H1 (cell line): ENCODE measurements at regions not wholly inside any gene's neighbourhood (a gene's known extent, or its start where the extent isn't known, plus 50 kb on each side); places are given as distances from the start of the nearest gene placed in this dataset.

Experiments used
- ASH2L ChIP-seq: fragments of 200-600, 300-600 bp; sonication (generic); IDR thresholded peaks from one replicate; pipeline ENCODE4 v1.7.1; 2017; ENCODE audit warnings: low read length
- BACH1 ChIP-seq: IDR thresholded peaks from 2 replicates; pipeline ENCODE4 v1.6.1; 2012; ENCODE audit warnings: low read length, improper control_type of control experiment
- CBX5 ChIP-seq: fragments of 300-800, 300-1000 bp; sonication (generic); IDR thresholded peaks from 2 replicates; pipeline ENCODE4 v1.7.1; 2016; ENCODE audit warnings: antibody characterized with exemption, low read length, low read depth
- CTCF ChIP-seq, 3 experiments: IDR thresholded peaks; 1 replicate in 2 of 3; 2 replicates in 1 of 3; pipeline versions ENCODE4 v1.5.1 to v1.6.1; 2011; ENCODE audit warnings: low read length in 3 of 3, mild to moderate bottlenecking in 3 of 3, inconsistent platforms in 2 of 3, low read depth in 1 of 3, moderate library complexity in 1 of 3; ENCODE audit not compliant: insufficient read depth in 1 of 3; ENCODE audit errors: control extremely low read depth in 1 of 3
- EP300 ChIP-seq, 2 experiments: IDR thresholded peaks; 1 replicate in 1 of 2; 2 replicates in 1 of 2; pipeline ENCODE4 v1.6.1; 2011 to 2012; ENCODE audit warnings: low read depth in 2 of 2, low read length in 2 of 2, mild to moderate bottlenecking in 2 of 2, borderline replicate concordance in 1 of 2, inconsistent platforms in 1 of 2, moderate library complexity in 1 of 2
- FOSL1 ChIP-seq: IDR thresholded peaks from 2 replicates; pipeline ENCODE4 v1.6.1; 2011; ENCODE audit warnings: mild to moderate bottlenecking, low read depth, low read length, moderate library complexity; ENCODE audit not compliant: insufficient read depth
- HDAC6 ChIP-seq: IDR thresholded peaks from one replicate; pipeline ENCODE4 v1.7.1; 2012; ENCODE audit warnings: low read depth, mild to moderate bottlenecking, inconsistent platforms, low read length, moderate library complexity
- JUN ChIP-seq: IDR thresholded peaks from 2 replicates; pipeline ENCODE4 v1.6.1; 2011; ENCODE audit warnings: low read depth, mild to moderate bottlenecking, improper control_type of control experiment, low read length
- JUND ChIP-seq: IDR thresholded peaks from 2 replicates; pipeline ENCODE4 v1.6.1; 2011; ENCODE audit warnings: mild to moderate bottlenecking, improper control_type of control experiment, low read length
- POLR2A ChIP-seq, 2 experiments: IDR thresholded peaks; 1 replicate in 1 of 2; 2 replicates in 1 of 2; pipeline ENCODE4 v1.6.1; 2011; ENCODE audit warnings: low read depth in 2 of 2, low read length in 2 of 2, mild to moderate bottlenecking in 2 of 2; ENCODE audit errors: control extremely low read depth in 1 of 2
- POLR2AphosphoS5 ChIP-seq: IDR thresholded peaks from 2 replicates; pipeline ENCODE4 v1.6.1; 2011; ENCODE audit warnings: low read depth, low read length
- RNF2 ChIP-seq: fragments of 200-900, 300-1000 bp; sonication (generic); IDR thresholded peaks from 2 replicates; pipeline ENCODE4 v1.7.1; 2016; ENCODE audit warnings: borderline replicate concordance, low read depth, mild to moderate bottlenecking, antibody characterized with exemption, low read length; ENCODE audit not compliant: poor library complexity, severe bottlenecking; ENCODE audit errors: missing control alignments
- TAF1 ChIP-seq: IDR thresholded peaks from 2 replicates; pipeline ENCODE4 v1.6.1; 2011; ENCODE audit warnings: mild to moderate bottlenecking, low read depth, low read length
- TBP ChIP-seq: IDR thresholded peaks from 2 replicates; pipeline ENCODE4 v1.6.1; 2011; ENCODE audit warnings: low read depth, low read length, improper control_type of control experiment

- TF ChIP-seq CTCF (IDR thresholded peaks at IDR 0.05; ENCODE audit: control extremely low read depth in 1 of 3, insufficient read depth in 1 of 3, low read depth in 1 of 3, low read length in 3 of 3) (no peak), TBP (no peak), EP300 (IDR thresholded peaks at IDR 0.05; ENCODE audit: borderline replicate concordance in 1 of 2, low read depth in 2 of 2, low read length in 2 of 2) (no peak), JUND (no peak), CBX5 (no peak), TAF1 (no peak), POLR2A (IDR thresholded peaks at IDR 0.05; ENCODE audit: control extremely low read depth in 1 of 2, low read depth in 2 of 2, low read length in 2 of 2) (no peak), FOSL1 (no peak), POLR2AphosphoS5 (no peak), JUN (no peak), HDAC6 (no peak), ASH2L (no peak), BACH1 (no peak), RNF2 (no peak)
Observed at GRCh38 chr4:129498626-129499025, 402.7 kb downstream of the C4orf33 start.
